Rectal smooth muscle tissue (tissue), 1 donor: ENCODE measurements at regions not wholly inside any gene's neighbourhood (a gene's known extent, or its start where the extent isn't known, plus 50 kb on each side); places are given as distances from the start of the nearest gene placed in this dataset.
"Not testable (repeated sequence)": the region's sequence is repeated elsewhere in the genome, so short reads cannot be mapped to it uniquely, and the experiment has no call there.

Source experiments
- H3K27ac ChIP-seq: one replicate; pipeline ENCODE4 v1.7.0; 2013; ENCODE audit warnings: low read depth, low read length, inconsistent platforms
- H3K27me3 ChIP-seq: one replicate; pipeline ENCODE4 v1.7.0; 2013; ENCODE audit warnings: low read length; ENCODE audit not compliant: control insufficient read depth, insufficient read depth
- H3K36me3 ChIP-seq: one replicate; pipeline ENCODE4 v1.7.0; 2013; ENCODE audit warnings: low read length; ENCODE audit not compliant: control insufficient read depth, insufficient read depth
- H3K4me1 ChIP-seq: one replicate; pipeline ENCODE4 v1.7.0; 2013; ENCODE audit warnings: low read length; ENCODE audit not compliant: control insufficient read depth, insufficient read depth
- H3K4me3 ChIP-seq: one replicate; pipeline ENCODE4 v1.7.0; 2013; ENCODE audit warnings: low read length
- H3K9ac ChIP-seq: one replicate; pipeline ENCODE4 v1.7.0; 2013; ENCODE audit warnings: low read length

- Histone ChIP-seq H3K27ac (no peak overlapping the region), H3K4me1 (no peaks in the 10 kb centered on the region), H3K4me3 (no peak overlapping the region), H3K36me3 (no peaks in the 10 kb centered on the region), H3K9ac (no peak overlapping the region), H3K27me3 (no peaks in the 10 kb centered on the region)
Observed at GRCh38 chr4:17252131-17252530, 259.8 kb downstream of the QDPR start.

- Histone ChIP-seq H3K27me3 (no peaks in the 10 kb centered on the region), H3K9ac (no peak overlapping the region), H3K4me1 (no peaks in the 10 kb centered on the region), H3K27ac (no peak overlapping the region), H3K36me3 (no peaks in the 10 kb centered on the region), H3K4me3 (no peak overlapping the region)
Observed at GRCh38 chr4:17251101-17251500, 260.8 kb downstream of the QDPR start.

- Histone ChIP-seq H3K36me3 (no peaks in the 10 kb centered on the region), H3K27me3 (no peaks in the 10 kb centered on the region), H3K4me3 (no peak overlapping the region), H3K27ac (no peak overlapping the region), H3K4me1 (no peaks in the 10 kb centered on the region), H3K9ac (no peak overlapping the region)
Observed at GRCh38 chr4:17250591-17250990, 261.3 kb downstream of the QDPR start.

GRCh38 chr4:17246656-17247055 is 265.2 kb downstream of the QDPR start:
- no peak overlapping the region for H3K9ac ChIP-seq
- no peaks in the 10 kb centered on the region for H3K4me1 ChIP-seq
- no peak overlapping the region for H3K27ac ChIP-seq
- no peaks in the 10 kb centered on the region for H3K27me3 ChIP-seq
- H3K36me3 ChIP-seq, result no peaks in the 10 kb centered on the region
- H3K4me3 ChIP-seq, result no peak overlapping the region

GRCh38 chr4:17241835-17242234 is 270.1 kb downstream of the QDPR start:
- no peak overlapping the region for H3K9ac ChIP-seq
- H3K36me3 ChIP-seq, result no peaks in the 10 kb centered on the region
- no peaks in the 10 kb centered on the region for H3K27me3 ChIP-seq
- H3K4me3 ChIP-seq, result no peak overlapping the region
- no peak overlapping the region for H3K27ac ChIP-seq
- H3K4me1 ChIP-seq, result no peaks in the 10 kb centered on the region

GRCh38 chr4:17238633-17239032 is 273.3 kb downstream of the QDPR start:
- no peaks in the 10 kb centered on the region for H3K4me1 ChIP-seq
- H3K9ac ChIP-seq, result no peak overlapping the region
- H3K36me3 ChIP-seq, result no peaks in the 10 kb centered on the region
- no peak overlapping the region for H3K27ac ChIP-seq
- H3K4me3 ChIP-seq, result no peak overlapping the region
- no peaks in the 10 kb centered on the region for H3K27me3 ChIP-seq

GRCh38 chr4:17236686-17237085 is 275.2 kb downstream of the QDPR start:
- H3K36me3 ChIP-seq, result no peaks in the 10 kb centered on the region
- peaks cover 5% of the 10 kb centered on the region for H3K4me1 ChIP-seq
- no peak overlapping the region for H3K9ac ChIP-seq
- no peak overlapping the region for H3K27ac ChIP-seq
- no peak overlapping the region for H3K4me3 ChIP-seq
- H3K27me3 ChIP-seq, result no peaks in the 10 kb centered on the region

- Histone ChIP-seq H3K27me3 (no peaks in the 10 kb centered on the region), H3K4me1 (peaks cover 5% of the 10 kb centered on the region), H3K9ac (no peak overlapping the region), H3K27ac (no peak overlapping the region), H3K4me3 (no peak overlapping the region), H3K36me3 (no peaks in the 10 kb centered on the region)
Observed at GRCh38 chr4:17234678-17235077, 277.2 kb downstream of the QDPR start.

- H3K36me3 ChIP-seq, result no peaks in the 10 kb centered on the region
- H3K27me3 ChIP-seq, result no peaks in the 10 kb centered on the region
- H3K9ac ChIP-seq, result no peak overlapping the region
- no peak overlapping the region for H3K27ac ChIP-seq
- peaks cover 5% of the 10 kb centered on the region for H3K4me1 ChIP-seq
- no peak overlapping the region for H3K4me3 ChIP-seq
Observed at GRCh38 chr4:17232566-17233253, 279.2 kb downstream of the QDPR start.

- not testable (repeated sequence) for H3K4me1 ChIP-seq, H3K9ac ChIP-seq, H3K4me3 ChIP-seq, H3K27me3 ChIP-seq, H3K36me3 ChIP-seq, H3K27ac ChIP-seq
Observed at GRCh38 chr4:17231880-17232475, 279.9 kb downstream of the QDPR start.

- Histone ChIP-seq H3K4me3 (no peak overlapping the region), H3K36me3 (no peaks in the 10 kb centered on the region), H3K27me3 (no peaks in the 10 kb centered on the region), H3K9ac (no peak overlapping the region), H3K4me1 (peaks cover 5% of the 10 kb centered on the region), H3K27ac (no peak overlapping the region)
Observed at GRCh38 chr4:17230727-17231126, 281.2 kb downstream of the QDPR start.

- Histone ChIP-seq H3K36me3 (no peaks in the 10 kb centered on the region), H3K27ac (no peak overlapping the region), H3K4me3 (no peak overlapping the region), H3K9ac (no peak overlapping the region), H3K4me1 (no peaks in the 10 kb centered on the region), H3K27me3 (no peaks in the 10 kb centered on the region)
Observed at GRCh38 chr4:17220816-17221215, 291.1 kb downstream of the QDPR start.

- Histone ChIP-seq H3K9ac (no peak overlapping the region), H3K4me1 (no peaks in the 10 kb centered on the region), H3K27ac (no peak overlapping the region), H3K36me3 (no peaks in the 10 kb centered on the region), H3K4me3 (no peak overlapping the region), H3K27me3 (no peaks in the 10 kb centered on the region)
Observed at GRCh38 chr4:17218786-17219185, 293.1 kb downstream of the QDPR start.
